ENCODE measurements at regions not wholly inside any gene's neighbourhood (a gene's known extent, or its start where the extent isn't known, plus 50 kb on each side); places are given as distances from the start of the nearest gene placed in this dataset.
"Not testable (repeated sequence)": the region's sequence is repeated elsewhere in the genome, so short reads cannot be mapped to it uniquely, and the experiment has no call there.

GRCh38 chr10:29699621-29700020 lies 64.8 kb upstream of the SVIL start:
- TF ChIP-seq, protein P1, sequence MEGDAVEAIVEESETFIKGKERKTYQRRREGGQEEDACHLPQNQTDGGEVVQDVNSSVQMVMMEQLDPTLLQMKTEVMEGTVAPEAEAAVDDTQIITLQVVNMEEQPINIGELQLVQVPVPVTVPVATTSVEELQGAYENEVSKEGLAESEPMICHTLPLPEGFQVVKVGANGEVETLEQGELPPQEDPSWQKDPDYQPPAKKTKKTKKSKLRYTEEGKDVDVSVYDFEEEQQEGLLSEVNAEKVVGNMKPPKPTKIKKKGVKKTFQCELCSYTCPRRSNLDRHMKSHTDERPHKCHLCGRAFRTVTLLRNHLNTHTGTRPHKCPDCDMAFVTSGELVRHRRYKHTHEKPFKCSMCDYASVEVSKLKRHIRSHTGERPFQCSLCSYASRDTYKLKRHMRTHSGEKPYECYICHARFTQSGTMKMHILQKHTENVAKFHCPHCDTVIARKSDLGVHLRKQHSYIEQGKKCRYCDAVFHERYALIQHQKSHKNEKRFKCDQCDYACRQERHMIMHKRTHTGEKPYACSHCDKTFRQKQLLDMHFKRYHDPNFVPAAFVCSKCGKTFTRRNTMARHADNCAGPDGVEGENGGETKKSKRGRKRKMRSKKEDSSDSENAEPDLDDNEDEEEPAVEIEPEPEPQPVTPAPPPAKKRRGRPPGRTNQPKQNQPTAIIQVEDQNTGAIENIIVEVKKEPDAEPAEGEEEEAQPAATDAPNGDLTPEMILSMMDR (IDR thresholded peaks at IDR 0.05) = no peak
- Histone ChIP-seq H3K27ac (ENCODE audit: low read depth in 1 of 2, low read length in 2 of 2) (no peak overlapping the region), H3K79me2 (ENCODE audit: insufficient read depth, low read length) (peaks cover 37% of the 10 kb centered on the region), H2AFZ (ENCODE audit: insufficient read depth, low read depth, low read length, poor library complexity, severe bottlenecking) (no peak overlapping the region), H3K27me3 (ENCODE audit: control insufficient read depth in 2 of 2, insufficient read depth in 2 of 2, low read length in 2 of 2) (no peaks in the 10 kb centered on the region), H3K36me3 (replicated peaks in 1 of 2; ENCODE audit: control insufficient read depth in 1 of 2, insufficient read depth in 2 of 2, low read length in 2 of 2) (peaks cover 0 to 2% of the 10 kb centered on the region in 2 donors), H4K20me1 (ENCODE audit: insufficient read depth, low read length) (no peaks in the 10 kb centered on the region), H3K4me1 (ENCODE audit: control insufficient read depth in 1 of 2, insufficient read depth in 2 of 2, low read length in 2 of 2) (peaks cover 33 to 38% of the 10 kb centered on the region in 2 donors), H3K4me2 (replicated peaks; ENCODE audit: extremely low read depth, low read length, poor library complexity, severe bottlenecking) (no peak overlapping the region), H3K9ac (ENCODE audit: insufficient read depth, low read length, poor library complexity, severe bottlenecking) (no peak overlapping the region), H3K9me3 (replicated peaks in 1 of 2; ENCODE audit: control insufficient read depth in 1 of 2, insufficient read depth in 1 of 2, low read length in 2 of 2) (no peaks in the 10 kb centered on the region), H3K4me3 (replicated peaks in 1 of 3; ENCODE audit: low read depth in 2 of 3, low read length in 3 of 3) (no peak overlapping the region)
- intact Hi-C loops (cut with micrococcal nuclease) = no loop called here
- H3K27me3 Mint-ChIP-seq (ENCODE audit: low read depth in 3 of 3) = peaks cover 0 to 3% (median 0%) of the 10 kb centered on the region in 3 donors
- peaks cover 43% of the 10 kb centered on the region for H3K4me1 Mint-ChIP-seq
- H3K9me3 Mint-ChIP-seq = peaks cover 0 to 3% (median 0%) of the 10 kb centered on the region in 7 donors
- peaks cover 7 to 13% of the 10 kb centered on the region in 2 donors for H3K36me3 Mint-ChIP-seq
- H3K4me3 Mint-ChIP-seq = no peak overlapping the region
- WGBS (ENCODE audit: insufficient coverage) = 100% methylated on average over 2 of the region's 5 CpGs
- no peak for DNase-seq
- H3K27ac Mint-ChIP-seq = no peak overlapping the region

GRCh38 chr10:29698773-29699490 lies 64.2 kb upstream of the SVIL start:
- Histone ChIP-seq H3K79me2 (ENCODE audit: insufficient read depth, low read length) (peaks cover 44% of the 10 kb centered on the region), H3K4me2 (replicated peaks; ENCODE audit: extremely low read depth, low read length, poor library complexity, severe bottlenecking) (no peak overlapping the region), H3K4me1 (ENCODE audit: control insufficient read depth in 1 of 2, insufficient read depth in 2 of 2, low read length in 2 of 2) (peaks cover 33 to 38% of the 10 kb centered on the region in 2 donors), H4K20me1 (ENCODE audit: insufficient read depth, low read length) (no peaks in the 10 kb centered on the region), H3K36me3 (replicated peaks in 1 of 2; ENCODE audit: control insufficient read depth in 1 of 2, insufficient read depth in 2 of 2, low read length in 2 of 2) (peaks cover 0 to 2% of the 10 kb centered on the region in 2 donors), H3K9ac (ENCODE audit: insufficient read depth, low read length, poor library complexity, severe bottlenecking) (no peak overlapping the region), H3K4me3 (replicated peaks in 1 of 3; ENCODE audit: low read depth in 2 of 3, low read length in 3 of 3) (no peak overlapping the region), H3K9me3 (replicated peaks in 1 of 2; ENCODE audit: control insufficient read depth in 1 of 2, insufficient read depth in 1 of 2, low read length in 2 of 2) (no peaks in the 10 kb centered on the region), H3K27ac (ENCODE audit: low read depth in 1 of 2, low read length in 2 of 2) (no peak overlapping the region), H2AFZ (ENCODE audit: insufficient read depth, low read depth, low read length, poor library complexity, severe bottlenecking) (no peak overlapping the region), H3K27me3 (ENCODE audit: control insufficient read depth in 2 of 2, insufficient read depth in 2 of 2, low read length in 2 of 2) (no peaks in the 10 kb centered on the region)
- H3K36me3 Mint-ChIP-seq = peaks cover 2 to 13% of the 10 kb centered on the region in 2 donors
- intact Hi-C loops (cut with micrococcal nuclease) = no loop called here
- H3K4me1 Mint-ChIP-seq = peaks cover 38% of the 10 kb centered on the region
- WGBS (ENCODE audit: insufficient coverage) = 97% methylated on average over 5 of the region's 8 CpGs
- TF ChIP-seq, protein P1 (IDR thresholded peaks at IDR 0.05) = no peak
- H3K27ac Mint-ChIP-seq = no peak overlapping the region
- peaks cover 0 to 3% (median 0%) of the 10 kb centered on the region in 7 donors for H3K9me3 Mint-ChIP-seq
- H3K4me3 Mint-ChIP-seq = no peak overlapping the region
- H3K27me3 Mint-ChIP-seq (ENCODE audit: low read depth in 3 of 3) = peaks cover 0 to 3% (median 0%) of the 10 kb centered on the region in 3 donors
- DNase-seq = no peak

DNA sequence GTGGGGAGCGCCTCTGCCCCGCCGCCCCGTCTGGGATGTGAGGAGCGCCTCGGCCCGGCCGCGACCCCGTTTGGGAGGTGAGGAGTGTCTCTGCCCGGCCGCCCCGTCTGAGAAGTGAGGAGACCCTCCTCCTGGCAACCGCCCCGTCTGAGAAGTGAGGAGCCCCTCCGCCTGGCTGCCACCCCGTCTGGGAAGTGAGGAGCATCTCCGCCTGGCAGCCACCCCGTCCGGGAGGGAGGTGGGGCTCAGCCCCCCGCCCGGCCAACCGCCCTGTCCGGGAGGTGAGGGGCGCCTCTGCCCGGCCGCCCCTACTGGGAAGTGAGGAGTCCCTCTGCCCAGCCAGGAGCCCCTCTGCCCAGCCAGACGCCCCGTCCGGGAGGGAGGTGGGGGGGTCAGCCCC lies 61.8 kb upstream of the SVIL start:
- Histone ChIP-seq H3K79me2 (ENCODE audit: insufficient read depth, low read length) (peaks cover 55% of the 10 kb centered on the region), H3K4me1 (ENCODE audit: control insufficient read depth in 1 of 2, insufficient read depth in 2 of 2, low read length in 2 of 2) (peaks cover 10 to 17% of the 10 kb centered on the region in 2 donors)
- H3K27me3 ChIP-seq (ENCODE audit: control insufficient read depth in 2 of 2, insufficient read depth in 2 of 2, low read length in 2 of 2); intact Hi-C loops (cut with micrococcal nuclease); H3K9me3 ChIP-seq (replicated peaks in 1 of 2; ENCODE audit: control insufficient read depth in 1 of 2, insufficient read depth in 1 of 2, low read length in 2 of 2); H3K4me3 Mint-ChIP-seq; H3K9me3 Mint-ChIP-seq; H2AFZ ChIP-seq (ENCODE audit: insufficient read depth, low read depth, low read length, poor library complexity, severe bottlenecking); H3K4me3 ChIP-seq (replicated peaks in 1 of 3; ENCODE audit: low read depth in 2 of 3, low read length in 3 of 3); DNase-seq; H4K20me1 ChIP-seq (ENCODE audit: insufficient read depth, low read length); H3K27ac ChIP-seq (ENCODE audit: low read depth in 1 of 2, low read length in 2 of 2); H3K27me3 Mint-ChIP-seq (ENCODE audit: low read depth in 3 of 3); H3K36me3 ChIP-seq (replicated peaks in 1 of 2; ENCODE audit: control insufficient read depth in 1 of 2, insufficient read depth in 2 of 2, low read length in 2 of 2); H3K4me2 ChIP-seq (replicated peaks; ENCODE audit: extremely low read depth, low read length, poor library complexity, severe bottlenecking); H3K27ac Mint-ChIP-seq; H3K9ac ChIP-seq (ENCODE audit: insufficient read depth, low read length, poor library complexity, severe bottlenecking): not testable (repeated sequence)
- WGBS (ENCODE audit: insufficient coverage) = 96% methylated on average over 10 of the region's 30 CpGs
- Mint-ChIP-seq H3K4me1 (peaks cover 20% of the 10 kb centered on the region), H3K36me3 (peaks cover 3 to 14% of the 10 kb centered on the region in 2 donors)

Measured in CD14-positive monocyte (primary cell).